ENCODE measurements at regions not wholly inside any gene's neighbourhood (a gene's known extent, or its start where the extent isn't known, plus 50 kb on each side); places are given as distances from the start of the nearest gene placed in this dataset.

- no peak for DNase-seq
These were observed 90.7 kb upstream of the SASH1 start for GRCh38 chr6:148251891-148252290.

GRCh38 chr6:148257810-148258209 is 84.8 kb upstream of the SASH1 start:
- DNase-seq, result no peak

- DNase-seq, result no peak
These were observed 83.8 kb upstream of the SASH1 start for GRCh38 chr6:148258868-148259267.

- DNase-seq, result no peak
These were observed 81.2 kb upstream of the SASH1 start for GRCh38 chr6:148261470-148261869.

- DNase-seq, result no peak
These were observed 79.6 kb upstream of the SASH1 start for GRCh38 chr6:148263010-148263409.

- DNase-seq, result no peak
These were observed 78.7 kb upstream of the SASH1 start for GRCh38 chr6:148263961-148264360.

- no peak for DNase-seq
These were observed 77.6 kb upstream of the SASH1 start for GRCh38 chr6:148265054-148265453.

- no peak for DNase-seq
These were observed 73.3 kb upstream of the SASH1 start for GRCh38 chr6:148269386-148269785.

GRCh38 chr6:148271711-148272439 is 70.8 kb upstream of the SASH1 start:
- DNase-seq, result no peak

- no peak for DNase-seq
These were observed 70.0 kb upstream of the SASH1 start for GRCh38 chr6:148272597-148272996.

GRCh38 chr6:148273962-148274752 is 68.5 kb upstream of the SASH1 start:
- DNase-seq, result peak in 1 of 14 donors; percentile 11

- no peak for DNase-seq
These were observed 67.8 kb upstream of the SASH1 start for GRCh38 chr6:148274809-148275208.

- no peak for DNase-seq
These were observed 57.4 kb upstream of the SASH1 start for GRCh38 chr6:148285205-148285604.

GRCh38 chr6:148286563-148286962 is 56.1 kb upstream of the SASH1 start:
- DNase-seq, result no peak

GRCh38 chr6:148287623-148288333 is 54.9 kb upstream of the SASH1 start:
- DNase-seq, result peak in 1 of 14 donors; percentile 8

- peak in 1 of 14 donors; percentile 11 for DNase-seq
These were observed 54.1 kb upstream of the SASH1 start for GRCh38 chr6:148288541-148288940.

GRCh38 chr6:148289153-148289552 is 53.5 kb upstream of the SASH1 start:
- no peak for DNase-seq

- DNase-seq, result no peak
These were observed 50.8 kb upstream of the SASH1 start for GRCh38 chr6:148291876-148292275.

All from C1 segment of cervical spinal cord (tissue), 14 donors.